ENCODE measurements at regions not wholly inside any gene's neighbourhood (a gene's known extent, or its start where the extent isn't known, plus 50 kb on each side); places are given as distances from the start of the nearest gene placed in this dataset.
A peak's percentile ranks its signal among the peaks of the same experiment; 100 is the strongest.

DNA sequence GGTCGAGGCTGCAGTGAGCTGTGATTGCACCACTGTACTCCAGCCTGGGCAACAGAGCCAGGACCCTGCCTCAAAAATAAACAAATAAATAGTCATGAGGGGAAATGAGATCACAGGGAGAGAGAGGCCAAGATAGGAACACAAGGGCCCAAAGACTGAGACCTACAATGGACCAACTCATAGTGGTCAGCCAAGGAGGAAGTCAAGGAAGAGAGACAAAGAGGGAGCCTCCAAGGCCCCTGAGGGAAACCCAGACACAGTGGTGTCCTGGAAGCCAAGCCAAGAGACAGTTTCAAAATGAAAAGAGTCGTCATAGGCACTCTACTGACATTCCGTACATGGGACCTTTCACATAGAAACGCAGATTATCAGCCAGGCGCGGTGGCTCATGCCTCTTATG is 153.3 kb downstream of the BCOR start:
- no peak for DNase-seq

DNA sequence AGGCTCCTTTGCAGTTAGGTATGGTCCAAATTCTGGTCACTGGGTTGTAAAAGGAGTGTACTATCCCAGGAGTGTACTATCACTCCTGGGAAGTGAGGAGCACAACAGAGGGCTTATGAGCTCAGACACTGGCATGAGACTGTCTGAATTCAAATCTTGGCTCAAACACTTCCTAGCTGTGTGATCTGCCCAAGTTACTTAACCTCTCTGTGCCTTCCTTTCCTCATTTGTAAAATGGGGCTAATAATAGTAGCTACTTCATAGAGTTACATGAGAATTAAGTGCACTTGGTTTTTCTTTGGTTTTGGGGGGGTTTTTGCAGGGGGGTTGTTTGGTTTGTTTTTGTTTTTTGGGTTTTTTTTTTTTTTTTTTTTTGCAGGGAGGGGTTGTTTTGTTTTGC is 152.0 kb downstream of the BCOR start:
- no peak for DNase-seq

- no peak for DNase-seq
Measured at GRCh38 chrX:39946822-39947221, 150.9 kb downstream of the BCOR start.

- DNase-seq = no peak
Measured at GRCh38 chrX:39948582-39948981, 149.2 kb downstream of the BCOR start.

DNA sequence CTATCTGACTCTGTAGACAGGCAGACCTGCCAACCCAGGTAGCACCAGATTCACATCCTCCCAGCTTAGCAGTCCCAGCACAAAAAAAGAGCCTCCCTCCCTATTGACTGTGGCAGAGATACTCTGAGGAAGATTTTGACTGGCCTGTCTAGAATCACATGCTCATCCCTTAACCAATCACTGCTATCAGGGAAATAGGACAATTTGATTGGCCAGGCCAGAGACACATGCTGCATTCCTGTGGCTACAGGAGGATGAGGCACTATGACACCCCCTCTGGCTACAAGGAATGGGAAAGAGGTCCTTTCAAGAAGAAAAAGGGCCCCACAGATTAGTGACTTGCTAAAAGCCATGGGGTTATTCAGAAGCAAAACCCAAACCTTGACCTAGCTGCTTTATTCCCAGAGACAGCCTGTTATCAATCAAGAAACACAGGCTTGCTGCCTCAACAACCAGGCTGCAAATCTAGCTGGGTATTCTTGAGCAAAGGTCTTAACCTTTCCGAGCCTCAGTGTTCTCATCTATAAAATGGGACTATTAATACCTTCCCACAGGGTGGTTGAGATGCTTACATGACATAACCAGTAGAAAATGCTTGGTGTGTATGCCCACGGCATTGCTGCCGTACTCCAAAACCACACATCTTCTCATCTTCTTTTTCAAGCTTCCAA is 147.6 kb downstream of the BCOR start:
- no peak for DNase-seq

DNA sequence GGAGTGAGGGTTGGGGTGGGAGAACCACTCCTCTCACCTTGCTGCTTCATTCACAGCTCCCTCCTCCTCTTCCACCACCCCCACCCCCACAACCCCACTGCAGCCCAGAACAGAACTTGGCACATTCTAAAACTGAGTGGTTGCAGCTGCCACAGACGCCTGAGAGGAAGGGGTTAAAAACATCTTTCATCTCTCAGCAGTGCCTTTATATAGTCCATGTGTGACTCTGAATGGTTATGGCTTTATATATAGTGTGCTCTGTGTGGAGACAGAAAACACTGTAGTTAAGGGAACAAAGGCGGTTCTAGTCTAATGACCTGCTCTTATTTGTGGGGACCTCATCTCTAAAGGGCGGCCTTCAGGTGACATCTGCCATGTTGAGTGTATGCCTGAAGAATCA is 144.8 kb downstream of the BCOR start:
- DNase-seq = no peak

GRCh38 chrX:39953879-39954278 is 143.9 kb downstream of the BCOR start:
- peak; percentile 41 for DNase-seq

DNA sequence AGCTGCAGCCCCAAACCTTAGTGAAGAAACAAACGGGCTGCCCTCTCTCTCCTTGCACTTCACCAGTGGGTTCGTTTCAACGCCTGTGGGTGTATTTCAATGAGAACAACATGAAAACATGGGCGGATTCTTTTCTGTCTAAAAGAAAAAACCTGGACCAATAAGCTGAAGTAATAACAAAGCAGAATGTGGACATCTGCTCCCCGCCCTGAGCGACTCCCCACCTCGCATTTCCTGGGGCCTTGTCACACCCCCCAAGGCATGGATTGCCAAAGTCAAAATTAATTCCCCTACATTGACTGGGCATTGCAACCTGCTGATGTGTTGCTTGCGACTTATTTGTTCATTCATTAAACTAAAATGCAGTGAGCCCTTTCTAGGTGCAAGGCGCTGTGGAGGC is 142.9 kb downstream of the BCOR start:
- DNase-seq = no peak

GRCh38 chrX:39955625-39956024 is 142.1 kb downstream of the BCOR start:
- no peak for DNase-seq

- DNase-seq = no peak
Measured at GRCh38 chrX:39956803-39957394, 140.9 kb downstream of the BCOR start.

GRCh38 chrX:39957816-39958566 is 139.8 kb downstream of the BCOR start:
- DNase-seq = no peak

DNA sequence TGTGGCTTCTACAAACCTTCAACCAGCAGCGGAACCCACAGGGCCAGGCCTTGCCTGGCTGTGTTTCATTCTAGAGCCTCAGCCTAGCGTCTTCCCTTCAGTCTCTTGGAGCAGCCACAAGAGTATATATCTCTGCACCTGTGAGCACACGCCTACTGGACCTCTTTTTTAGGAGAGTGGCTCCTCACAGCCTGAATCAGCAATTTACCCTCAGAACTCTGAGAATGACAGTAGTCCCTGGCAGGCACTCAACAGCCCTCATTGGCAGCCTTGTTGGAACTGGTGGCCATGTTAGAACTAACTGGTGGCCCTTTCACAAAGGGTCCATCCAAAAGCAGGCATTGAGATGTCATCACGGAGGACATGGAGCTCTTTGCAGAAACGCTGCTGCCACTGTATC is 138.9 kb downstream of the BCOR start:
- DNase-seq = peak; percentile 76

DNA sequence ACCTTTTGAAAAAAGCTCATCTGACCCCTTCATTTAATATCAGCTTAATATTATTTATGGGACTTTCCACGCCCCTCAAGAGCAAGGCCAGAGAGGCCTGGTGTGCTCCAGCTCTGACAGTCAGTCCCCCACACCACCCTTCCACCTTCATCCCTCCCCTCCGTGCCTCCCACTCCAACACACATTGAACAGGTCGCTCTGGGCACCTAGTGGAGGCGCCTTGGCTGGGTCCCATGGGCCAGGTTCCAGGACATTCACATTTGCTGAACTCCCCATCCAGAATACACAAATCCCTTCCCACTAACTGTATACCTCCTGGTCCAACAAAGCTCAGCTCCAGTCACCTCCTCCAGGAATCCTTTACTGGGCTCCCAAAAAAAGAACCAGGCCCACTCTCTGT is 137.5 kb downstream of the BCOR start:
- no peak for DNase-seq

DNA sequence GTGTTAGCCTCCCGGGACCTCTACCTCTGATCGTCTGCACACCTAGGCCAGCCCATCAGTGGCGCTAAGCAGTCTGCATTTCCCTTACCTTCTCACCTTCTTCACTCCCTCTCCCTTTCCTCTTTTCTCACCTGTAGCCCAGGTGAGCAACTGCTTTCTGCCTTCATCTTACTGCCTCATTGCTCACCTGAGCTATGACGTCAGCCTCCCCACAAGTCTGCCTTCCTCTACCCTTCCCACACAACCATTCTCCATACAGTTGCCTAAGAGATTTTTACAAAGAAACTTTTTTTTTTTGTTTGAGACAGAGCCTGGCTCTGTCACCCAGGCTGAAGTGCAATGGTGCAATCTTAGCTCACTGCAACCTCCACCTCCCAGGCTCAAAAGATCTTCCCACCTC is 136.3 kb downstream of the BCOR start:
- DNase-seq = no peak

GRCh38 chrX:39965051-39965573 is 132.6 kb downstream of the BCOR start:
- DNase-seq = no peak

DNA sequence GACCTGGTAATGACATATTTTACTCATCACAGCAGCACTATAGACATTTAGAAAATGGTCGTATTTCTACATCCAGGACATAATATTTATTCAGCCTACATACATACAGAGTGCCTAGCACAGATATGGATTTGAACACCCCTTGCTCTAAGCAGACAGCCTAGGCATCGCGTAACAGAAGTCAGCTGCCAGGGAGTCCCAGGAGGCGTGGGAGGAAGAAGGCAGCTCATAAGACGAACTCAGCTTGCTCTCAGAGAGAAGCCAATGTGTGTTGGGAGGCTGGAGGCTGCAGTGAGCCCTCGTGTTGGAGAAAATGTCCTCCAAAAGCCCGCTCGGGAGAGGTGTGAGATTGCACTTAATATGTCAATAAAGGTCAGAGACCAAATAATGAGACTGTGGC is 131.6 kb downstream of the BCOR start:
- DNase-seq = no peak

DNA sequence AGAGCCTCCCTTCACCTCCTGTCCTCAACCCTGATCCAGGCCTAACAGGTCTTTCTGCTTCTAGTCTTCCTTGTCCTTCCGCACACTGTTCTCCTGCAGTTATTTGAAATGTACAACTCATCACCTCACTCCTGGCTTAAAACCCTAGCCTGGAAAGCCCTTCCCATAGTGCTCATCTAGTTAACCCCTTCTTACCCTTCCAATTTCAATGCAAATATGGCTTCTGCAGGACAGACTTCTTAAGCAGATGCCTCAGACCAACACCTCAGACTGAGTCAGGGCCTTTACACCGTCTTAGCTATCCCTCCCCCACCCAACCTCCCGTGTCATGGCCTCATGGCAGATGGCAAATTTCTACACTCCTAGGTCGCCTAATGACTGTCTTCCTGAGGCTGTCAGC is 130.4 kb downstream of the BCOR start:
- DNase-seq = no peak

GRCh38 chrX:39969099-39969818 is 128.5 kb downstream of the BCOR start:
- DNase-seq = peak; percentile 15

- no peak for DNase-seq
Measured at GRCh38 chrX:39969819-39970504, 127.8 kb downstream of the BCOR start.

DNA sequence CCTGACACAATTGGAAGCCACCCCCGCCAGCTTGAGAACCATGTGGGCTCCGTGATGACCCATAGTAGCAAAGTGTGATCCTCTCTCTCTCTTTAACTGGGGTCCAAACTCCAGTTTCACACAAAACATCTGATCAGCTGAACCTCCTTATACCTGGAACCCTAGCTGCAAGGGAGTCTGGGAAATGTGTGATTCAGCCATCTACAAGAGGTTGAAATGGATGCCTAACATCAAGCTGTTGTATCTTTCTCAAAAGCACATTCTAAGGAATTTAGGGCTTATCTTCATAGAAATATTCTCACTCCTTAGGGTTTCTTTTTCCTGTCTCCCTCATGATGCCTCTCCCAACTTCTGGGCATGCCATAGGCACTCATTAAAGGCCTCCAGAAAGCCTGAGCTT is 126.0 kb downstream of the BCOR start:
- no peak for DNase-seq

DNA sequence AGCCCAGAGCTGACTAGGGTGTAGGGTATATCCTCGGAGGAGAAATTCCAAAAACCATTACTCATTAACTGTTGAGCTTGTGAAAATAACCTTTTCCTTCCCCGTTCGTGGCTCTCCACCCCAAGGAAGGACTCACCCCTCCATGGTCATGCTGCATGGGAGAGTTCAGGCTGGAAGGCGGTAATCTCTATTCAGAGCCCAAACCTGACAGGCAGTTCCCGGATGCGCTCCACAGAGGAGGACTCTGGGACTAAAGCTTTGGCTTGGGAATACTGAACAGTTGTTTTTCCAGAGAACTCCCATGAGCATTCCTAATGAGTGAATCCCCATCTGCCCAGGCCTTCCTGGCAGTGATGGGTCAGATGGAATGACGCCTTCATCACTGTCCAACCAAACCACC is 125.4 kb downstream of the BCOR start:
- no peak for DNase-seq

GRCh38 chrX:39973810-39974209 is 123.9 kb downstream of the BCOR start:
- no peak for DNase-seq

GRCh38 chrX:39974270-39974669 is 123.5 kb downstream of the BCOR start:
- DNase-seq = no peak
